Thoracic aorta (tissue), 2 donors: ENCODE measurements at regions not wholly inside any gene's neighbourhood (a gene's known extent, or its start where the extent isn't known, plus 50 kb on each side); places are given as distances from the start of the nearest gene placed in this dataset.

Experiments
- ATAC-seq: fragments of 150-250 bp; one replicate; pipeline ENCODE4 v1.8.0; 2017; ENCODE audit warnings: low read depth; ENCODE audit not compliant: insufficient number of reproducible peaks, low FRiP score
- DNase-seq: peaks from one replicate; pipeline ENCODE4 v3.0.0-alpha.2; 2020; ENCODE audit warnings: low spot score
- H3K27ac ChIP-seq, 2 donors: fragments of 200-600 bp; sonication (generic); 1 replicate in 1 of 2; 2 replicates in 1 of 2; pipeline ENCODE4 v1.5.1; 2016; ENCODE audit warnings: mild to moderate bottlenecking in 2 of 2, moderate library complexity in 2 of 2
- H3K27me3 ChIP-seq: fragments of 200-600 bp; sonication (generic); replicated peaks from 2 replicates; pipeline ENCODE4 v1.6.0; 2016; ENCODE audit warnings: mild to moderate bottlenecking; ENCODE audit not compliant: insufficient read depth
- H3K36me3 ChIP-seq: fragments of 200-600 bp; sonication (generic); one replicate; pipeline ENCODE4 v1.5.1; 2016
- H3K4me1 ChIP-seq, 2 donors: fragments of 200-600 bp; sonication (generic); 1 replicate in 1 of 2; 2 replicates in 1 of 2; pipeline versions ENCODE4 v1.5.1 to v1.6.0; 2016; ENCODE audit warnings: low read depth in 2 of 2, mild to moderate bottlenecking in 1 of 2; ENCODE audit not compliant: control insufficient read depth in 1 of 2
- H3K4me3 ChIP-seq: fragments of 200-600 bp; sonication (generic); 2 replicates; pipeline ENCODE4 v1.5.1; 2016; ENCODE audit warnings: mild to moderate bottlenecking
- H3K9me3 ChIP-seq: fragments of 200-600 bp; sonication (generic); 2 replicates; pipeline ENCODE4 v1.5.1; 2016
- CTCF ChIP-seq: fragments of 200-600 bp; sonication (generic); IDR thresholded peaks from one replicate; pipeline ENCODE4 v1.5.1; 2019; ENCODE audit warnings: antibody characterized with exemption

GRCh38 chr10:8420182-8420581 lies 365.7 kb downstream of the GATA3 start:
- DNase-seq: no peak
- no peaks in the 10 kb centered on the region for H3K27me3 ChIP-seq
- no peak overlapping the region for H3K27ac ChIP-seq
- no peak for TF ChIP-seq CTCF
- no peaks in the 10 kb centered on the region for H3K9me3 ChIP-seq
- ATAC-seq: no peak
- no peaks in the 10 kb centered on the region for H3K36me3 ChIP-seq
- no peaks in the 10 kb centered on the region for H3K4me1 ChIP-seq
- no peak overlapping the region for H3K4me3 ChIP-seq

- Histone ChIP-seq H3K27ac (no peak overlapping the region), H3K4me1 (no peaks in the 10 kb centered on the region), H3K4me3 (no peak overlapping the region), H3K36me3 (no peaks in the 10 kb centered on the region), H3K9me3 (no peaks in the 10 kb centered on the region), H3K27me3 (no peaks in the 10 kb centered on the region)
- no peak for TF ChIP-seq CTCF
- ATAC-seq (no peak), DNase-seq (no peak)
Observed at GRCh38 chr10:8424555-8425211, 370.2 kb downstream of the GATA3 start.

GRCh38 chr10:8428654-8429053 lies 374.2 kb downstream of the GATA3 start:
- Histone ChIP-seq H3K27ac (no peak overlapping the region), H3K27me3 (no peaks in the 10 kb centered on the region), H3K4me1 (no peaks in the 10 kb centered on the region), H3K4me3 (no peak overlapping the region), H3K36me3 (no peaks in the 10 kb centered on the region), H3K9me3 (no peaks in the 10 kb centered on the region)
- TF ChIP-seq CTCF: no peak
- DNase-seq (no peak), ATAC-seq (no peak)

GRCh38 chr10:8430321-8430720 lies 375.8 kb downstream of the GATA3 start:
- Histone ChIP-seq H3K27me3 (no peaks in the 10 kb centered on the region), H3K4me1 (no peaks in the 10 kb centered on the region), H3K9me3 (no peaks in the 10 kb centered on the region), H3K4me3 (no peak overlapping the region), H3K36me3 (no peaks in the 10 kb centered on the region), H3K27ac (no peak overlapping the region)
- DNase-seq (no peak), ATAC-seq (no peak)
- TF ChIP-seq CTCF: no peak

GRCh38 chr10:8431511-8431910 lies 377.0 kb downstream of the GATA3 start:
- DNase-seq (no peak), ATAC-seq (no peak)
- Histone ChIP-seq H3K4me3 (no peak overlapping the region), H3K27me3 (no peaks in the 10 kb centered on the region), H3K9me3 (no peaks in the 10 kb centered on the region), H3K27ac (no peak overlapping the region), H3K36me3 (no peaks in the 10 kb centered on the region), H3K4me1 (no peaks in the 10 kb centered on the region)
- TF ChIP-seq CTCF: no peak
